Type B pancreatic cell (in vitro differentiated cells): ENCODE measurements at regions not wholly inside any gene's neighbourhood (a gene's known extent, or its start where the extent isn't known, plus 50 kb on each side); places are given as distances from the start of the nearest gene placed in this dataset.
"Not testable (repeated sequence)": the region's sequence is repeated elsewhere in the genome, so short reads cannot be mapped to it uniquely, and the experiment has no call there.

ENCODE experiments used
- DNase-seq: peaks from one replicate; pipeline ENCODE4 v3.0.0; 2021; ENCODE audit warnings: mixed read lengths; ENCODE audit not compliant: unreplicated experiment; ENCODE audit errors: extremely low spot score
- H3K27ac Mint-ChIP-seq: 2 replicates; pipeline ENCODE4 v1.8.0; 2021; ENCODE audit warnings: mild to moderate bottlenecking, mixed read lengths
- H3K27me3 Mint-ChIP-seq: 2 replicates; pipeline ENCODE4 v1.8.0; 2021; ENCODE audit warnings: mixed read lengths
- H3K36me3 Mint-ChIP-seq: 2 replicates; pipeline ENCODE4 v1.8.0; 2021; ENCODE audit warnings: mixed read lengths
- H3K4me1 Mint-ChIP-seq: one replicate; pipeline ENCODE4 v1.8.0; 2021; ENCODE audit warnings: mixed read lengths; ENCODE audit not compliant: unreplicated experiment
- H3K4me3 Mint-ChIP-seq: 2 replicates; pipeline ENCODE4 v1.8.0; 2021; ENCODE audit warnings: mild to moderate bottlenecking, mixed read lengths
- H3K9me3 Mint-ChIP-seq: 2 replicates; pipeline ENCODE4 v1.8.0; 2021; ENCODE audit warnings: mixed read lengths
- TF ChIP-seq, protein P1 (sequence below): fragments of 200-600 bp; sonication (generic); conservative IDR thresholded peaks from 2 replicates; pipeline ENCODE4 v1.5.0; 2021; ENCODE audit warnings: antibody characterized with exemption, mild to moderate bottlenecking

- no peak overlapping the region for H3K4me3 Mint-ChIP-seq
- H3K36me3 Mint-ChIP-seq = no peaks in the 10 kb centered on the region
- no peaks in the 10 kb centered on the region for H3K4me1 Mint-ChIP-seq
- TF ChIP-seq, protein P1, sequence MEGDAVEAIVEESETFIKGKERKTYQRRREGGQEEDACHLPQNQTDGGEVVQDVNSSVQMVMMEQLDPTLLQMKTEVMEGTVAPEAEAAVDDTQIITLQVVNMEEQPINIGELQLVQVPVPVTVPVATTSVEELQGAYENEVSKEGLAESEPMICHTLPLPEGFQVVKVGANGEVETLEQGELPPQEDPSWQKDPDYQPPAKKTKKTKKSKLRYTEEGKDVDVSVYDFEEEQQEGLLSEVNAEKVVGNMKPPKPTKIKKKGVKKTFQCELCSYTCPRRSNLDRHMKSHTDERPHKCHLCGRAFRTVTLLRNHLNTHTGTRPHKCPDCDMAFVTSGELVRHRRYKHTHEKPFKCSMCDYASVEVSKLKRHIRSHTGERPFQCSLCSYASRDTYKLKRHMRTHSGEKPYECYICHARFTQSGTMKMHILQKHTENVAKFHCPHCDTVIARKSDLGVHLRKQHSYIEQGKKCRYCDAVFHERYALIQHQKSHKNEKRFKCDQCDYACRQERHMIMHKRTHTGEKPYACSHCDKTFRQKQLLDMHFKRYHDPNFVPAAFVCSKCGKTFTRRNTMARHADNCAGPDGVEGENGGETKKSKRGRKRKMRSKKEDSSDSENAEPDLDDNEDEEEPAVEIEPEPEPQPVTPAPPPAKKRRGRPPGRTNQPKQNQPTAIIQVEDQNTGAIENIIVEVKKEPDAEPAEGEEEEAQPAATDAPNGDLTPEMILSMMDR = no peak
- DNase-seq = no peak
- H3K27ac Mint-ChIP-seq = no peak overlapping the region
- no peaks in the 10 kb centered on the region for H3K27me3 Mint-ChIP-seq
- no peaks in the 10 kb centered on the region for H3K9me3 Mint-ChIP-seq
Measured at GRCh38 chr11:29087200-29087812, 929.5 kb downstream of the KCNA4 start.

- Mint-ChIP-seq H3K4me1 (no peaks in the 10 kb centered on the region), H3K4me3 (no peak overlapping the region), H3K27ac (no peak overlapping the region), H3K9me3 (peaks cover 6% of the 10 kb centered on the region), H3K36me3 (no peaks in the 10 kb centered on the region), H3K27me3 (no peaks in the 10 kb centered on the region)
- TF ChIP-seq, protein P1 = no peak
- DNase-seq = no peak
Measured at GRCh38 chr11:29075726-29076125, 941.1 kb downstream of the KCNA4 start.

DNA sequence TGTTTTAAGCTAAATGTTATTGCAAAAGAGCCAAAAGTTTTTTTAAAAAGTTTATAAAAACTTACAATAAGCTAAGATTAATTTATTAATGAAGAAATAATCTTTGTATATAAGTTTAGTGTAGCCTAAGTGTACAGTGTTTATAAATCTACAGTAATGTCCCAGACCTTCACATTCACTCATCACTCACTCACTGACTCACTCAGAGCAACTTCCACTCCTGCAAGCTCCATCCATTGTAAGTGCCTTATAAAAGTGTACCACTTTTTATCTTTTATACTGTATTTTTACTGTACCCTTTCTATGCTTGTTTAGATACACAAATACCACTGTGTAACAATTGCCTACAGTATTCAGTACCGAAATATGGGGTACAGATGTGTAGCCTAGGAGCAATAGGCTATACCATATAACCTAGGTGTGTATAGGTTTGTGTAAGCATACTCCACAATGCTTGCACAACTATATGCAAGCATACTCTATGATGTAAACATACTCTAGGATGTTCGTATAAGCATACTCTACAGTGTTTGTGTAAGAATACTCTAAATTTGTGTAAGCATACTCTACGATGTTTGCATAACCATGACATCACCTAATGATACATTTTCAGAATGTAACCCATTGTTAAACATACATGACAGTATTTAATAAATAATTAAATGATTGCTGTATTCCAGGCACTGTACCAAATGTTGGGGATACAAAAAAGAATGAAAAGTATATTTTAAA, 953.0 kb downstream of the KCNA4 start:
- Mint-ChIP-seq H3K9me3 (no peaks in the 10 kb centered on the region), H3K27ac (no peak overlapping the region), H3K4me1 (no peaks in the 10 kb centered on the region), H3K4me3 (no peak overlapping the region), H3K36me3 (no peaks in the 10 kb centered on the region), H3K27me3 (no peaks in the 10 kb centered on the region)
- DNase-seq = no peak
- TF ChIP-seq, protein P1 = no peak

DNA sequence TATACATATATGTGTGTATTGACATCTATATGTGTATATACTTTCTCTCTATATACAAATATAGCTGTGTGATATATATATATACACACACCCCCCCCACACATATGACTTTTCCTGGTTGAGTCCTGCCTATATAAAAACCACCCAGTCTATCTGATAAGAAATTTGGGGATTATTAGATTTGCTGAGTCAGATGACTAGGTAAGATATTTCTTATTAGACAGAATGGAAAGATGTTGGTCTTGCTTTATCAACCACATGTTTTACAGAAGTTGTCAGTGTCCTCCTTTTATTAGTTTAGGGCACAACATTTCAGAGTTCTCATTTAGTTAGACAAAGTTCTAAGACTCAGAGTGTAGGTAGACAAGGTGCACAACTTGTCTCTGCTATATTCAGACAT, 953.3 kb downstream of the METTL15 start:
- H3K27me3 Mint-ChIP-seq = no peaks in the 10 kb centered on the region
- H3K27ac Mint-ChIP-seq = no peak overlapping the region
- no peak for DNase-seq
- TF ChIP-seq, protein P1 = no peak
- H3K36me3 Mint-ChIP-seq = no peaks in the 10 kb centered on the region
- peaks cover 11% of the 10 kb centered on the region for H3K9me3 Mint-ChIP-seq
- H3K4me1 Mint-ChIP-seq = no peaks in the 10 kb centered on the region
- H3K4me3 Mint-ChIP-seq = no peak overlapping the region

DNA sequence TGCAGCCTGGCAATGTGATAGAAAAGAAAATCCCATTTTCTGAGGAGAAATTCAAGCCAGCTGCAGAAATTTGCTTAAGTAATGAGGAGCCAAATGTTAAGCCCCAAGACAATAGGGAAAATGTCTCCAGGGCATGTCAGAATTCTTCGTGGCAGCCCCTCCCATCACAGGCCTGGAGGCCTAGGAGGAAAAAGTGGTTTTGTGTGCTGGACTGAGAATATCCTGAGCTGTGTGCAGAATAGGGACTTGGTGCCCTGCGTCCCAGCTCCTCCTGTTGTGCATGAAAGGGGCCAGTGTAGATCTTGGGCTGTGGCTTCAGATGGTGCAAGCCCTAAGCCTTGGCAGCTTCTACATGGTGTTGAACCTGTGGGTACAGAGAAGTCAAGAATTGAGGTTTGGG, 948.3 kb downstream of the METTL15 start:
- H3K9me3 Mint-ChIP-seq = peaks cover 11% of the 10 kb centered on the region
- not testable (repeated sequence) for H3K4me3 Mint-ChIP-seq, H3K27me3 Mint-ChIP-seq, H3K4me1 Mint-ChIP-seq, DNase-seq, H3K36me3 Mint-ChIP-seq, H3K27ac Mint-ChIP-seq

DNA sequence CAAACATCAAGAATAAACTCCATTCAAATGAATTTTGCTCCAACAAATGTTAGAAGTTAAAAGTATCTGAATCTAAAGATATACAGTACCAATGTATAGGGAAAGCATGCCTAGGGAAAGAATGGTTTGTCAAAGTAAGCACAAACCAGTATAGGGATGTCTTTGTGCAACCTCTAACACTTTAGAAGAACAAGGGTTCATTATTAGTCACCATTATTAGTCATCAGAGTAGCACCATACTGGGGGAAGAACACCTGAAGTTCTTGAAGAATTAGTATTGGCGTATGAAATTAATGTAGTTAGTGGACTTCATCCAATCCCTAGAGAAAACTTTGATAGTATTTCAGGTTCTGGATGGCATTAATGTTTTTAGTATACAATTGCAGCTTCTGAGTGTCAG, 943.7 kb downstream of the METTL15 start:
- TF ChIP-seq, protein P1 = no peak
- Mint-ChIP-seq H3K9me3 (no peaks in the 10 kb centered on the region), H3K36me3 (no peaks in the 10 kb centered on the region), H3K4me3 (no peak overlapping the region), H3K4me1 (no peaks in the 10 kb centered on the region), H3K27me3 (no peaks in the 10 kb centered on the region), H3K27ac (no peak overlapping the region)
- no peak for DNase-seq

DNA sequence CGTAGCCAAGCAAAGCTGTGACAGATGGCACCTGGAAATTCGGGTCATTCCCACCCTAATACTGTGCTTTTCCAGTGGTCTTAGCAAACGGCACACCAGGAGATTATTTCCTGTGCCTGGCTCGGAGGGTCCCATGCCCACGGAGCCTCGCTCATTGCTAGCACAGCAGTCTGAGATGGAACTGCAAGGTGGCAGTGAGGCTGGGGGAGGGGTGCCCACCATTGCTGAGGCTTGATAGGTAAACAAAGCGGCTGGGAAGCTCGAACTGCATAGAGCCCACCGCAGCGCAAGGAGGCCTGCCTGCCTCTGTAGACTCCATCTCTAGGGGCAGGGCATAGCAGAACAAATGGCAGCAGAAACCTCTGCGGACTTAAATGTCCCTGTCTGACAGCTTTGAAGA, 942.8 kb downstream of the METTL15 start:
- DNase-seq, H3K9me3 Mint-ChIP-seq, H3K27me3 Mint-ChIP-seq: not testable (repeated sequence)

More for the DNA sequence above, 942.8 kb downstream of the METTL15 start:
- H3K4me1 Mint-ChIP-seq, H3K36me3 Mint-ChIP-seq, H3K27ac Mint-ChIP-seq, H3K4me3 Mint-ChIP-seq: not testable (repeated sequence)
